H1 (cell line): ENCODE measurements at regions not wholly inside any gene's neighbourhood (a gene's known extent, or its start where the extent isn't known, plus 50 kb on each side); places are given as distances from the start of the nearest gene placed in this dataset.

ENCODE experiments used
- CTCF ChIA-PET: fragments of 300-600 bp; sonication (Branson Sonifier 250); formaldehyde crosslinking; loops from one replicate; lab custom pipeline; 2021; ENCODE audit not compliant: partially characterized antibody; lab: Charles Lee
- POLR2A ChIA-PET: fragments of 300-600 bp; sonication (Branson Sonifier 250); formaldehyde crosslinking; loops from one replicate; lab custom pipeline; 2021; ENCODE audit warnings: inconsistent platforms; ENCODE audit not compliant: partially characterized antibody; lab: Charles Lee
- DNase-seq, 2 experiments: peaks; one replicate each; pipeline versions ENCODE4 v3.0.0 to v3.0.0-alpha.2; 2010 to 2022; ENCODE audit warnings: low spot score in 2 of 2, low read depth in 1 of 2, mixed read lengths in 1 of 2
- FAIRE-seq: peaks from 2 replicates; lab custom pipeline; 2011; peaks lifted over from hg19 to GRCh38; lab: Jason Lieb, UNC
- H2AFZ ChIP-seq: 2 replicates; pipeline ENCODE4 v1.8.1; 2012; ENCODE audit warnings: low read length, inconsistent platforms
- H2AK5ac ChIP-seq: 2 replicates; pipeline ENCODE4 v1.6.1; 2013; ENCODE audit warnings: low read depth, low read length
- H2BK120ac ChIP-seq: replicated peaks from 2 replicates; pipeline ENCODE3; 2013; ENCODE audit warnings: low read depth, low read length, inconsistent platforms
- H2BK12ac ChIP-seq: 2 replicates; pipeline ENCODE4 v1.6.1; 2013; ENCODE audit warnings: low read depth, low read length
- H2BK15ac ChIP-seq: 2 replicates; pipeline ENCODE4 v1.6.1; 2013; ENCODE audit warnings: low read length
- H2BK20ac ChIP-seq: 2 replicates; pipeline ENCODE4 v1.6.1; 2013; ENCODE audit warnings: low read length
- H2BK5ac ChIP-seq: 2 replicates; pipeline ENCODE4 v1.6.1; 2013; ENCODE audit warnings: low read depth, low read length
- H3K14ac ChIP-seq: 2 replicates; pipeline ENCODE4 v1.6.1; 2013; ENCODE audit warnings: inconsistent platforms; ENCODE audit not compliant: insufficient read length
- H3K18ac ChIP-seq: 2 replicates; pipeline ENCODE4 v1.6.1; 2013; ENCODE audit warnings: low read length; ENCODE audit errors: extremely low read depth
- H3K23ac ChIP-seq: 2 replicates; pipeline ENCODE4 v1.6.1; 2013; ENCODE audit warnings: inconsistent platforms; ENCODE audit not compliant: insufficient read length
- H3K23me2 ChIP-seq: 2 replicates; pipeline ENCODE4 v1.6.1; 2013; ENCODE audit warnings: low read depth, low read length
- H3K27ac ChIP-seq: 2 replicates; pipeline ENCODE4 v1.6.1; 2011; ENCODE audit warnings: low read depth, low read length, inconsistent platforms
- H3K27me3 ChIP-seq, 4 experiments: replicated peaks in 1 of 4; 1 replicate in 1 of 4; 2 replicates in 3 of 4; pipeline versions ENCODE4 v1.6.1 to v1.8.1; 2011 to 2013; ENCODE audit warnings: low read length in 3 of 4, mild to moderate bottlenecking in 3 of 4, inconsistent platforms in 2 of 4, mixed read lengths in 2 of 4, moderate library complexity in 1 of 4; ENCODE audit not compliant: control insufficient read depth in 3 of 4, insufficient read depth in 3 of 4; ENCODE audit errors: extremely low read depth in 1 of 4
- H3K36me3 ChIP-seq, 4 experiments: 2 replicates each; pipeline versions ENCODE4 v1.6.1 to v1.8.1; 2011 to 2013; ENCODE audit warnings: mild to moderate bottlenecking in 4 of 4, low read length in 3 of 4, moderate library complexity in 2 of 4, control low read depth in 1 of 4, inconsistent platforms in 1 of 4; ENCODE audit not compliant: insufficient read depth in 4 of 4, control insufficient read depth in 2 of 4
- H3K4ac ChIP-seq: replicated peaks from 2 replicates; pipeline ENCODE3; 2013; ENCODE audit warnings: low read length, low read depth, mixed read lengths, inconsistent platforms; ENCODE audit not compliant: insufficient read length
- H3K4me1 ChIP-seq, 4 experiments: replicated peaks in 1 of 4; 1 replicate in 1 of 4; 2 replicates in 3 of 4; pipeline versions ENCODE4 v1.6.1 to v1.8.1; 2011 to 2013; ENCODE audit warnings: low read length in 3 of 4, inconsistent platforms in 2 of 4, mixed read lengths in 1 of 4; ENCODE audit not compliant: insufficient read depth in 4 of 4, control insufficient read depth in 3 of 4
- H3K4me2 ChIP-seq, 2 experiments: 2 replicates each; pipeline versions ENCODE4 v1.6.1 to v1.8.1; 2011 to 2013; ENCODE audit warnings: low read depth in 2 of 2, low read length in 2 of 2, control low read depth in 1 of 2, inconsistent platforms in 1 of 2, mild to moderate bottlenecking in 1 of 2; ENCODE audit not compliant: insufficient read depth in 1 of 2
- H3K4me3 ChIP-seq, 4 experiments: fragments of 200-600, 300-600 bp in 1 of 4; sonication (generic), shearing (Covaris generic), sonication (Bioruptor Twin) in 1 of 4; 2 replicates each; pipeline versions ENCODE4 v1.5.1 to v1.8.1; 2011 to 2016; ENCODE audit warnings: low read length in 4 of 4, low read depth in 3 of 4, control low read depth in 2 of 4, inconsistent platforms in 2 of 4, mild to moderate bottlenecking in 2 of 4, mixed read lengths in 1 of 4, moderate library complexity in 1 of 4; ENCODE audit not compliant: insufficient read depth in 2 of 4; ENCODE audit errors: extremely low read depth in 1 of 4
- H3K56ac ChIP-seq: replicated peaks from 2 replicates; pipeline ENCODE3; 2013; ENCODE audit warnings: low read depth, mild to moderate bottlenecking, mixed read lengths, low read length, inconsistent platforms; ENCODE audit not compliant: insufficient read length
- H3K79me1 ChIP-seq: 2 replicates; pipeline ENCODE4 v1.6.1; 2013; ENCODE audit warnings: low read depth, low read length, control low read depth
- H3K79me2 ChIP-seq, 2 experiments: 2 replicates each; pipeline versions ENCODE4 v1.6.1 to v1.8.1; 2012 to 2013; ENCODE audit warnings: low read length in 2 of 2, mild to moderate bottlenecking in 2 of 2, inconsistent platforms in 1 of 2; ENCODE audit not compliant: insufficient read depth in 2 of 2, control insufficient read depth in 1 of 2
- H3K9ac ChIP-seq, 4 experiments: replicated peaks in 1 of 4; 1 replicate in 1 of 4; 2 replicates in 3 of 4; pipeline versions ENCODE4 v1.6.1 to v1.8.1; 2011 to 2013; ENCODE audit warnings: low read depth in 3 of 4, low read length in 3 of 4, control low read depth in 2 of 4, mild to moderate bottlenecking in 2 of 4, moderate library complexity in 2 of 4, inconsistent platforms in 1 of 4; ENCODE audit errors: extremely low read depth in 1 of 4
- H3K9me3 ChIP-seq, 2 experiments: 2 replicates each; pipeline versions ENCODE4 v1.6.1 to v1.8.1; 2012 to 2013; ENCODE audit warnings: mild to moderate bottlenecking in 2 of 2, moderate library complexity in 2 of 2, control low read depth in 1 of 2, inconsistent platforms in 1 of 2, low read depth in 1 of 2, low read length in 1 of 2, mixed read lengths in 1 of 2; ENCODE audit not compliant: insufficient read depth in 2 of 2
- H4K20me1 ChIP-seq, 2 experiments: replicated peaks in 1 of 2; 2 replicates each; pipeline versions ENCODE3 to v1.8.1; 2011 to 2013; ENCODE audit warnings: inconsistent platforms in 2 of 2, low read length in 2 of 2, mild to moderate bottlenecking in 1 of 2; ENCODE audit not compliant: insufficient read depth in 2 of 2, control insufficient read depth in 1 of 2
- H4K5ac ChIP-seq: 2 replicates; pipeline ENCODE4 v1.6.1; 2013; ENCODE audit warnings: low read length, low read depth, mixed read lengths, inconsistent platforms; ENCODE audit not compliant: insufficient read length
- H4K8ac ChIP-seq: 2 replicates; pipeline ENCODE4 v1.8.0; 2013; ENCODE audit warnings: mild to moderate bottlenecking, moderate library complexity, low read length, inconsistent platforms; ENCODE audit not compliant: insufficient read depth; ENCODE audit errors: extremely low read depth
- H4K91ac ChIP-seq: replicated peaks from 2 replicates; pipeline ENCODE3; 2013; ENCODE audit warnings: low read length, mixed read lengths, inconsistent platforms; ENCODE audit not compliant: insufficient read length
- CREB1 ChIP-seq: IDR thresholded peaks from 2 replicates; pipeline ENCODE4 v1.6.1; 2012; ENCODE audit warnings: inconsistent platforms
- EGR1 ChIP-seq: IDR thresholded peaks from 2 replicates; pipeline ENCODE4 v1.6.1; 2011; ENCODE audit warnings: low read depth, low read length, borderline replicate concordance
- EP300 ChIP-seq, 2 experiments: IDR thresholded peaks; 1 replicate in 1 of 2; 2 replicates in 1 of 2; pipeline ENCODE4 v1.6.1; 2011 to 2012; ENCODE audit warnings: low read depth in 2 of 2, low read length in 2 of 2, mild to moderate bottlenecking in 2 of 2, borderline replicate concordance in 1 of 2, inconsistent platforms in 1 of 2, moderate library complexity in 1 of 2
- EZH2 ChIP-seq: fragments of 200-600 bp; sonication (generic); IDR thresholded peaks from 2 replicates; pipeline ENCODE4 v1.7.1; 2012; ENCODE audit warnings: low read depth, mild to moderate bottlenecking, moderate library complexity, low read length, inconsistent platforms; ENCODE audit not compliant: severe bottlenecking
- NRF1 ChIP-seq: IDR thresholded peaks from 2 replicates; pipeline ENCODE4 v1.6.1; 2011; ENCODE audit warnings: mild to moderate bottlenecking, low read depth, low read length, improper control_type of control experiment
- POU5F1 ChIP-seq: IDR thresholded peaks from 2 replicates; pipeline ENCODE4 v1.6.1; 2011; ENCODE audit warnings: low read depth, mild to moderate bottlenecking, low read length, moderate library complexity
- SUZ12 ChIP-seq: fragments of 200-600 bp; sonication (generic); IDR thresholded peaks from 2 replicates; pipeline ENCODE4 v1.6.1; 2012; ENCODE audit warnings: mild to moderate bottlenecking, inconsistent platforms, low read length, moderate library complexity, mixed read lengths
- TAF1 ChIP-seq: IDR thresholded peaks from 2 replicates; pipeline ENCODE4 v1.6.1; 2011; ENCODE audit warnings: mild to moderate bottlenecking, low read depth, low read length
- WGBS, 2 experiments: shearing (Covaris generic) in 1 of 2; methylation state at CpG; one replicate each; pipeline versions ENCODE4 v1.1.6 to v1.1.7; 2013 to 2015; ENCODE audit warnings: low lambda C conversion rate in 2 of 2, mixed read lengths in 2 of 2, inconsistent platforms in 1 of 2, low coverage in 1 of 2, missing lambda C conversion rate in 1 of 2; ENCODE audit not compliant: insufficient replicate concordance in 2 of 2, insufficient coverage in 1 of 2, insufficient read length in 1 of 2; ENCODE audit errors: extremely low coverage in 1 of 2, missing lambda C conversion rate in 1 of 2; 5-methylcytosine and 5-hydroxymethylcytosine counted together
- TF ChIP-seq, protein P1 (sequence below): IDR thresholded peaks from 2 replicates; pipeline ENCODE4 v1.6.1; 2011; ENCODE audit warnings: low read length, improper control_type of control experiment
- TF ChIP-seq, protein P2 (sequence below), 3 experiments: IDR thresholded peaks; 1 replicate in 2 of 3; 2 replicates in 1 of 3; pipeline versions ENCODE4 v1.5.1 to v1.6.1; 2011; ENCODE audit warnings: low read length in 3 of 3, mild to moderate bottlenecking in 3 of 3, inconsistent platforms in 2 of 3, low read depth in 1 of 3, moderate library complexity in 1 of 3; ENCODE audit not compliant: insufficient read depth in 1 of 3; ENCODE audit errors: control extremely low read depth in 1 of 3

DNA sequence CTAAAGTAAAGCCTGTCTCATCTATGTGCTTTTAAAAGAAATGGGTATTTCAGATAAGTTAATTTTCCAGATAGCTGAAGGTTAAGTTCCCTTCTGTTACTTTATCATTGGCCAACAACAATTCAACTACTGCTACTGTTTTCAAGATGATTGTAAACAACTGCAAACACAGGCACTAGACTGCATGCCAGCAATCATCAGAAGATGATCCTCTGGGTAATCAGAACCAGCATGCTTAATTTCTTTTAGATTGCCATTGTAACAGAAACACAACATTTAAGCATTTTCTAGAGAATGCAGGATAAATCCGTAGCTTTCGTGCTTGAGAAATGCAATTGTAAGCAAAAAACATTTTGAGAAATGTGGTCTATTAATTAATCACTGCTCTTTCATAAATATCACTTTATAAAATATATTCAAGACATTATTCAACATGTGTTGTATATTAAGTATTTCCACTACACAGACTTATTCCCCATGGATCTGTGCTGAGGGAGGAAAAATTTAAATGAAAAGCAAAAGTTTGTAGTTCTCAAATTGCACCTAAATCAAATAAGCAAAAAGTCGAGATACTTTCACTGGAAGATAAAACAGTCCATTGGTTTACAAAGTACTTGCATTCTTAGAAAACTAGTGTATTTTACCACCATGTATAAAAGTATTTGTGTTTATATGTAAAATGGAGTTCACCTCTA lies 133.7 kb downstream of the ATL2 start:
- Histone ChIP-seq H3K9me3 (no peaks in the 10 kb centered on the region), H3K79me1 (no peaks in the 10 kb centered on the region), H3K56ac (no peak overlapping the region), H3K14ac (no peak overlapping the region), H3K79me2 (no peaks in the 10 kb centered on the region), H4K8ac (no peak overlapping the region), H3K23me2 (no peaks in the 10 kb centered on the region), H3K4me3 (no peak overlapping the region), H4K91ac (no peak overlapping the region), H3K23ac (no peak overlapping the region), H2BK12ac (no peak overlapping the region), H3K4ac (no peak overlapping the region), H2AK5ac (no peak overlapping the region), H2BK15ac (no peak overlapping the region), H3K4me2 (no peak overlapping the region), H3K36me3 (no peaks in the 10 kb centered on the region), H4K5ac (no peak overlapping the region), H3K4me1 (no peaks in the 10 kb centered on the region), H2BK120ac (no peak overlapping the region), H3K27me3 (no peaks in the 10 kb centered on the region), H2AFZ (no peak overlapping the region), H2BK20ac (no peak overlapping the region), H4K20me1 (no peaks in the 10 kb centered on the region), H2BK5ac (no peak overlapping the region), H3K9ac (no peak overlapping the region), H3K27ac (no peak overlapping the region), H3K18ac (no peak overlapping the region)
- ChIA-PET CTCF (no interaction called here), POLR2A (no interaction called here)
- WGBS, 2 experiments: 97% methylated on average over 3 of the region's 3 CpGs; no CpG with 5 or more reads in 1 of the 2 experiments
- no peak for DNase-seq
- no peak for FAIRE-seq
- TF ChIP-seq EP300 (IDR thresholded peaks at IDR 0.05; ENCODE audit: borderline replicate concordance in 1 of 2, low read depth in 2 of 2, low read length in 2 of 2) (no peak), NRF1 (no peak), SUZ12 (no peak), TAF1 (no peak), EZH2 (no peak), POU5F1 (no peak), CREB1 (no peak), EGR1 (no peak)
- TF ChIP-seq, protein P1, sequence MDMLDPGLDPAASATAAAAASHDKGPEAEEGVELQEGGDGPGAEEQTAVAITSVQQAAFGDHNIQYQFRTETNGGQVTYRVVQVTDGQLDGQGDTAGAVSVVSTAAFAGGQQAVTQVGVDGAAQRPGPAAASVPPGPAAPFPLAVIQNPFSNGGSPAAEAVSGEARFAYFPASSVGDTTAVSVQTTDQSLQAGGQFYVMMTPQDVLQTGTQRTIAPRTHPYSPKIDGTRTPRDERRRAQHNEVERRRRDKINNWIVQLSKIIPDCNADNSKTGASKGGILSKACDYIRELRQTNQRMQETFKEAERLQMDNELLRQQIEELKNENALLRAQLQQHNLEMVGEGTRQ: no peak
- TF ChIP-seq, protein P2, sequence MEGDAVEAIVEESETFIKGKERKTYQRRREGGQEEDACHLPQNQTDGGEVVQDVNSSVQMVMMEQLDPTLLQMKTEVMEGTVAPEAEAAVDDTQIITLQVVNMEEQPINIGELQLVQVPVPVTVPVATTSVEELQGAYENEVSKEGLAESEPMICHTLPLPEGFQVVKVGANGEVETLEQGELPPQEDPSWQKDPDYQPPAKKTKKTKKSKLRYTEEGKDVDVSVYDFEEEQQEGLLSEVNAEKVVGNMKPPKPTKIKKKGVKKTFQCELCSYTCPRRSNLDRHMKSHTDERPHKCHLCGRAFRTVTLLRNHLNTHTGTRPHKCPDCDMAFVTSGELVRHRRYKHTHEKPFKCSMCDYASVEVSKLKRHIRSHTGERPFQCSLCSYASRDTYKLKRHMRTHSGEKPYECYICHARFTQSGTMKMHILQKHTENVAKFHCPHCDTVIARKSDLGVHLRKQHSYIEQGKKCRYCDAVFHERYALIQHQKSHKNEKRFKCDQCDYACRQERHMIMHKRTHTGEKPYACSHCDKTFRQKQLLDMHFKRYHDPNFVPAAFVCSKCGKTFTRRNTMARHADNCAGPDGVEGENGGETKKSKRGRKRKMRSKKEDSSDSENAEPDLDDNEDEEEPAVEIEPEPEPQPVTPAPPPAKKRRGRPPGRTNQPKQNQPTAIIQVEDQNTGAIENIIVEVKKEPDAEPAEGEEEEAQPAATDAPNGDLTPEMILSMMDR (IDR thresholded peaks at IDR 0.05; ENCODE audit: control extremely low read depth in 1 of 3, insufficient read depth in 1 of 3, low read depth in 1 of 3, low read length in 3 of 3): no peak
